Activated CD4-positive, alpha-beta T cell treated with anti-CD3 and anti-CD28 coated beads, Interleukin-2, amount 10 ng/mL, durations not matched to agents 7 days and 5 days (primary cell): ENCODE measurements at regions not wholly inside any gene's neighbourhood (a gene's known extent, or its start where the extent isn't known, plus 50 kb on each side); places are given as distances from the start of the nearest gene placed in this dataset.

Experiments used
- CTCF ChIA-PET: fragments of 350-600 bp; sonication (Branson Sonifier 250); formaldehyde crosslinking; loops from one replicate; lab custom pipeline; 2021; ENCODE audit warnings: antibody characterized with exemption; lab: Charles Lee
- POLR2A ChIA-PET: fragments of 350-600 bp; sonication (Branson Sonifier 250); formaldehyde crosslinking; loops from one replicate; lab custom pipeline; 2021; ENCODE audit warnings: antibody characterized with exemption; lab: Charles Lee
- DNase-seq: peaks from one replicate; pipeline ENCODE4 v3.0.0-alpha.2; 2020
- H3K27ac Mint-ChIP-seq: one replicate; pipeline ENCODE4 v1.8.0; 2021; ENCODE audit warnings: mild to moderate bottlenecking, moderate library complexity, mixed read lengths
- H3K27me3 Mint-ChIP-seq: one replicate; pipeline ENCODE4 v1.8.0; 2021; ENCODE audit warnings: mixed read lengths
- H3K36me3 Mint-ChIP-seq: one replicate; pipeline ENCODE4 v1.8.0; 2021; ENCODE audit warnings: low read depth, mixed read lengths
- H3K4me1 Mint-ChIP-seq: one replicate; pipeline ENCODE4 v1.8.0; 2021; ENCODE audit warnings: mixed read lengths
- H3K4me3 Mint-ChIP-seq: one replicate; pipeline ENCODE4 v1.8.0; 2021; ENCODE audit warnings: mild to moderate bottlenecking, moderate library complexity, mixed read lengths
- H3K9me3 Mint-ChIP-seq: one replicate; pipeline ENCODE4 v1.8.0; 2021; ENCODE audit warnings: mixed read lengths

DNA sequence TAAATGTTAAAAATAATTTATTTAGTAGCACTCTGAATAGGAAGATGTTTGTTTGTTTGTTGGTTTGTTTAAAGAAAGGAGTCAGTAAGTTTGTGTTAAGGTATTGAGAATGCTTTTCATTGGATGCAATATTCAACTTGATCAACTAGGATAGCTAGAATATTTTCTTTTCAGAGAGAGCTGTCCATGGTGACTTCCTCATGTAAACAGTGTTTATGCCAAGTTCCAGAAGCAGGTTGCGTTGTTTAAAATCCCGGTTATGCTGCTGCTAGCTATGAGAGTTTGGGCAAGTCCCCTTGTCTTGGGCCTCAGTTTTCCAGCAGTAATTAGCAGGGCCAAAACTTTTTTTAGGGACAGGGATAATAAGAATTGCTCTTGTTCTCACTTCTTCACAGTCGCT lies 876.2 kb upstream of the HS3ST1 start:
- ChIA-PET POLR2A (no interaction called here), CTCF (no interaction called here)
- no peaks in the 10 kb centered on the region for H3K36me3 Mint-ChIP-seq
- peaks cover 4% of the 10 kb centered on the region for H3K9me3 Mint-ChIP-seq
- DNase-seq = no peak
- no peaks in the 10 kb centered on the region for H3K4me1 Mint-ChIP-seq
- H3K4me3 Mint-ChIP-seq = no peak overlapping the region
- no peaks in the 10 kb centered on the region for H3K27me3 Mint-ChIP-seq
- H3K27ac Mint-ChIP-seq = no peak overlapping the region

DNA sequence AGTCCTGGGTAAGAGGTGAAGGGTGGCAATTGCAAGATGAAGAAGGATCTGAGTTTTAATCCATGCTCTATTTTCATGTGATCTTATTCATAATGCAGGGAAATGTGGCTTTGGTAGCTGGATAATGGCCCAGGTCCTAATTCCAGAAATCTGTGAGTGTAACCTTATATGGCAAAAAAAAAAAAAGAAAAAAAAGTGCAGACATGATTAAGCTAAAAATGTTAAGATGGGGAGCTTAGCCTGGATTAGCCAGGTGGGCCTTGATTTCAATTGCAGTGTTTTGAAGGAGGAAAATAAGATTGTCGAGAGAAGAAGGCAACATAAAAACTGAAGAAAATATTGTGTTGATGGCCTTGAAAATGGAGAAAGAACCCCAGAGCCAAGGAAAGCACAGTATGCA lies 867.7 kb upstream of the HS3ST1 start:
- ChIA-PET POLR2A (no interaction called here), CTCF (no interaction called here)
- Mint-ChIP-seq H3K27ac (no peak overlapping the region), H3K4me3 (no peak overlapping the region), H3K27me3 (no peaks in the 10 kb centered on the region), H3K9me3 (peaks cover 4% of the 10 kb centered on the region), H3K4me1 (no peaks in the 10 kb centered on the region), H3K36me3 (no peaks in the 10 kb centered on the region)
- no peak for DNase-seq

DNA sequence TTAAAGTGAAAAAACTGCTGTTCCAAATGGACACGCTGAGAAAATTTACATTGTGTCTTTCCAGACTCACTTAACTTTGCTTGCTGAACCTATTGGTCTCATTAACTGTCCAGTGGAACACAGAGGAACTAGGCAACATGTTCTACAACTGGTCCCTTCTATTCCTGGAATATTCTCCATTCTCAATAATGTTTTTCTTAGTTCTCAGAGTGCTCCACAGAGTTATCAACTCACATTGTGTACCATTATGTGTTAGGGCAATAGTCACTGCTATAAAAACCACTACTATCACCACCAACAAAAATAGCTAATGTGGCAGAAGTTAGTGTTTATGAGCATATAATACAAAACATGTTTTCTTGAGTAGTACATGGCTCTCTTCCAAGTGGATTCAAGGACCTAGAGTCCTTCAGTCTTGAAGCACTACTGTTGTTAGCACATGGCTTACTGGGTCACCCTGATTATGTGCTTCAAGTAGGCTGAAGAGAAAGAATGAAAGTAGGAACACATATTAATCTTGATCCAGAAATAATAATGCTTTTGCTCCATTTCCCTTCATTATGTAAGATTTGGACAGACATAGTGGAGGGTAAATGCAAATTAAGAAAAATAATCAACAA lies 865.3 kb upstream of the HS3ST1 start:
- Mint-ChIP-seq H3K4me3 (no peak overlapping the region), H3K27me3 (no peaks in the 10 kb centered on the region), H3K27ac (no peak overlapping the region), H3K36me3 (no peaks in the 10 kb centered on the region), H3K4me1 (no peaks in the 10 kb centered on the region), H3K9me3 (peaks cover 2% of the 10 kb centered on the region)
- ChIA-PET CTCF (no interaction called here), POLR2A (no interaction called here)
- no peak for DNase-seq

DNA sequence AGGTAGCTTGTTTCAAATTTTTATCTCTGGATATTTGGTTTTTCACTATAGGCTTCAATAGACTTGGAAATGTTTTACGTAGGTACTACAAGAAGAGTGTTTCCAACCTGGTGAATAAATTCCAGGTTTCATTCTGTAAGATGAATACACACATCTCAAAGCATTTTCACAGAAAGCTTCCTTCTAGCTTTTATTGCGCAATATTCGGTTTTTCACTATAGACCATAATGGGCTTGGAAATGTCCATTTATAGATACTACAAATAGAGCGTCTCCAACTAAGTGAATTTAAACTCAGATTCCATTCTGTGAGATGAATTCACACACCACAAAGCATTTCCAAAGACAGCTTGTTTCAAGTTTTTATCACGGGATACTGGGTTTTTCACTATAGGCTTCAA lies 857.7 kb upstream of the HS3ST1 start:
- no peak overlapping the region for H3K4me3 Mint-ChIP-seq
- H3K4me1 Mint-ChIP-seq = no peaks in the 10 kb centered on the region
- no peak for DNase-seq
- H3K9me3 Mint-ChIP-seq = peaks cover 12% of the 10 kb centered on the region
- H3K27ac Mint-ChIP-seq = no peak overlapping the region
- ChIA-PET POLR2A (no interaction called here), CTCF (no interaction called here)
- H3K27me3 Mint-ChIP-seq = no peaks in the 10 kb centered on the region
- no peaks in the 10 kb centered on the region for H3K36me3 Mint-ChIP-seq

DNA sequence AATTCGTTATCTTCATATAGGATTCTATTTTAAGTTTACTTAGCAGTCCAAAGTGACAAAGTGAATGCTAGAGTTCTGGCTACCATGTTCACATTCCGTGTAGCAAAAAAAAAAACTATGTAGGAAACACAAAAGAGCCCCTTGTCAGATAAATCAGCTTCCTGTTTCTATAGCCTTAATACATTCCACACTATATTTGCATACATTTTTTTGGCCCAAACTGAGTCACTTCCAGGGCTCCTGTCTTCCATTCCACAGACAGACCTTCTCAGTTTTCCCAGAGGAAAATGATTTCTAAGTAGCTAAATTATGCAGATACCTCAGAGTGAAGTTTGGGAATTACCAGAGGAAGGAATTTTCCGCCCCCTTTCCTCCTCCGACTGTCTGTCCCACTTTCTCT lies 841.9 kb upstream of the HS3ST1 start:
- Mint-ChIP-seq H3K27ac (no peak overlapping the region), H3K27me3 (no peaks in the 10 kb centered on the region), H3K9me3 (no peaks in the 10 kb centered on the region), H3K36me3 (no peaks in the 10 kb centered on the region), H3K4me1 (no peaks in the 10 kb centered on the region), H3K4me3 (no peak overlapping the region)
- no peak for DNase-seq
- CTCF ChIA-PET = no interaction called here
- POLR2A ChIA-PET = no interaction called here

DNA sequence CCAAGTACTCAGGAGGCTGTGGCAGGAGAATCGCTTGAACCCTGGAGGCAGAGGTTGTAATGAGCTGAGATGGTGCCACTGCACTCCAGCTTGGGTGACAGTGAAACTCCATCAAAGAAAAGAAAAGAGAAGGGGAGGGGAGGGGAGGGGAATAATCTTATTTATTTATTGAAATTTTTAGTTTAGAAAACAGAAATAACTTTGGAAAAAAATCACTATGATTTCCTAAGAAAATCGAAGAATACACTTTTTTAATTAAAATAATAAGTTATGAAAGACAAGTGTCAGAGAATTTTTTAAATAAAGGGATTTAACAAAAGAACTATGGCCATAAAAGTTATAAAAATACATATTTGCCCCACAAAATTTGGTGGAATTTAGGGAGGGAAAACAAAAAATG lies 836.9 kb upstream of the HS3ST1 start:
- Mint-ChIP-seq H3K4me1 (no peaks in the 10 kb centered on the region), H3K9me3 (peaks cover 3% of the 10 kb centered on the region), H3K27me3 (no peaks in the 10 kb centered on the region), H3K36me3 (no peaks in the 10 kb centered on the region), H3K4me3 (no peak overlapping the region), H3K27ac (no peak overlapping the region)
- CTCF ChIA-PET = no interaction called here
- POLR2A ChIA-PET = no interaction called here
- no peak for DNase-seq

DNA sequence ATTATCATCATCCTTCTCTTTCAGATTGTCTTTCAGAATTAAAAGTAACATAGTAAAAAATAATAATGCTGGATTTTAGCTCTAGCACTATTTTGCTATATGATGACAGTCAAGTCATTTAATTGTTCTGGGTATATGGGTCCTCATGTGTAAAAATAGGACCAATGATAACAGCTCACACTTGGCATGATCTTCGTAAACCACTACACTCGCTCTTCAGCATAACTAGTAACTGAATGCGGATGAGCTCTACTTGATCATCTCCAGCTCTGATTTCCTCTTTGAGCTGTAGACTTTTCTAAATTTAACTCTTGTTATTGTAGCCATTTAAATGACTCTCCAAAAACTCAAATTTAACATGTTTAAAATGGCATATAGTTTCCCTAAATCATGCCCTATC lies 831.8 kb upstream of the HS3ST1 start:
- Mint-ChIP-seq H3K36me3 (no peaks in the 10 kb centered on the region), H3K4me1 (no peaks in the 10 kb centered on the region), H3K9me3 (peaks cover 7% of the 10 kb centered on the region), H3K27ac (no peak overlapping the region), H3K27me3 (no peaks in the 10 kb centered on the region), H3K4me3 (no peak overlapping the region)
- no peak for DNase-seq
- ChIA-PET POLR2A (no interaction called here), CTCF (no interaction called here)

DNA sequence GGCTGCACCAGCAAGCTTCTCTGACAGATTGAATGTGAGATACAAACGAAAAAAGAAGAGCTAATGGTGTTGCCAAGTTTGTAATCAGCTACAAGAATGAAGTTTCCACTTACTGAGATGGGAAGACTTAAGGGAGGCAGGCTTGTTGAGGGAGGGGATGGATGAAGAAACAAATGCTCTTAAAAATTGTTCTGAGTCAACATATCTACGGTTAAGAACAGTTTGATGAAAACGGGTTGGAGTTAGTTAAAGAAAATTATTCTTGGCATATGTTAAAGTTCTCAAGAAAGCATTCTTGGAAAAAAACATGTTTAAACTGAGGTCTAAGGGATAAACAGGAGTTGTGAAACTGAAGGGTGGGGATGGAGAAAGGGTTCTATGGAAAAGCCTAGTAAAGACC lies 816.3 kb upstream of the HS3ST1 start:
- CTCF ChIA-PET = interaction anchor here (0.6 to 1.0 kb wide), 2 partner anchors 10 to 157 kb away, joined by 3 to 4 read pairs; no protein-coding TSS in a partner anchor
- Mint-ChIP-seq H3K9me3 (peaks cover 14% of the 10 kb centered on the region), H3K36me3 (no peaks in the 10 kb centered on the region), H3K4me1 (no peaks in the 10 kb centered on the region), H3K4me3 (no peak overlapping the region), H3K27ac (no peak overlapping the region), H3K27me3 (no peaks in the 10 kb centered on the region)
- no peak for DNase-seq
- POLR2A ChIA-PET = no interaction called here

DNA sequence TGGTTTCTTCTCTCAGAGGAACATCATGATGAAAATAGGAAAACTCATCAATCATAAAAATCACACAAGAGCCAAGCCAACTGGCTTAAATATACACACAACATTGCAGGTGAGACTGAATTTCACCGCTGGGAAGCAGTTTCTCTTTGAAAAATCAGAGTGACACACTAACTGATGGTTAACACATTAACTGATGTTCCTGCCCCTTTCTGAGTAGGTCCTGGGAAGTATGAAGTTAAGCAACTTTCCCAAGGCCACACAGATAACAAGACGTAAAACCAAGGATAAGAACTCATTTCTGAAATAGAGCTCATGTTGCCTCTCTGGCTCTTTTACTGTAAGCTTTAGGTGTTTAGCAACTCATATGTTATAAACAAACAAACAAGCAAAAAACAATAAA lies 813.7 kb upstream of the HS3ST1 start:
- H3K36me3 Mint-ChIP-seq = no peaks in the 10 kb centered on the region
- H3K27me3 Mint-ChIP-seq = no peaks in the 10 kb centered on the region
- ChIA-PET CTCF (no interaction called here), POLR2A (no interaction called here)
- peaks cover 11% of the 10 kb centered on the region for H3K9me3 Mint-ChIP-seq
- no peaks in the 10 kb centered on the region for H3K4me1 Mint-ChIP-seq
- H3K4me3 Mint-ChIP-seq = no peak overlapping the region
- no peak overlapping the region for H3K27ac Mint-ChIP-seq
- no peak for DNase-seq

DNA sequence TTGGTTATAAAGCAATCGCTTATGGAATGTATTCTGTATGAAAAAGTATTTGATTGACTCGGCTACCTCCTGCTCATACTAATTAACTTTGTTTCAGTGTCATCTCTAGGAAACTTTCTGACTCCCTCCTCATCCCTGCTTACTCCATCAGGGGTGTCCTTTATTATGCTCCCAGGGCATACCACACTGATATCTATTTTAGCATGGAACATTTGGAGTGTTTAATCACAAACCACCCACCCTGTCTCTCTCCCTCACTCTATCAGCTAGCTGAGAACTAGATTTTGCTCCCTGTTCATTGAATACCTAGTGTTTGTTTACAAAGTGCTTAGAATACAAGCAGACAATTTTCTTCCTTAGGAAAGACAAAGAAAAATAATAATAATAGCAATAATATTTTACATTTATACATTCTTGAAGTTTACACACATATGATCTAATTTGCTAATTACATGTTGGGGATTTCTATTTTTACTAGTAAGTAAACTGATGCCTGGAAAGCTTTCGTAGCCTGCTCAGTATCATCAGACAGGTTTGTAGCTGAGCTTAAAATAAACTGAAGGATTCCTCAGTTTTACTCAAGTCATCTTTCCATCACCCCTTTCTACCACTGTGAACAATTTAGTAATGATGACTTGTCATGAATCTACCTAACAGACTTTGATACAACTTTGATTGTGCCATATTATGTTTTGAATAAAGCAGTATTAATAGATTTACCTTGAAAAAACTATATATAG lies 811.4 kb upstream of the HS3ST1 start:
- H3K4me1 Mint-ChIP-seq = no peaks in the 10 kb centered on the region
- no peak overlapping the region for H3K4me3 Mint-ChIP-seq
- POLR2A ChIA-PET = no interaction called here
- DNase-seq = no peak
- CTCF ChIA-PET = no interaction called here
- H3K9me3 Mint-ChIP-seq = peaks cover 9% of the 10 kb centered on the region
- no peaks in the 10 kb centered on the region for H3K36me3 Mint-ChIP-seq
- no peaks in the 10 kb centered on the region for H3K27me3 Mint-ChIP-seq
- H3K27ac Mint-ChIP-seq = no peak overlapping the region

DNA sequence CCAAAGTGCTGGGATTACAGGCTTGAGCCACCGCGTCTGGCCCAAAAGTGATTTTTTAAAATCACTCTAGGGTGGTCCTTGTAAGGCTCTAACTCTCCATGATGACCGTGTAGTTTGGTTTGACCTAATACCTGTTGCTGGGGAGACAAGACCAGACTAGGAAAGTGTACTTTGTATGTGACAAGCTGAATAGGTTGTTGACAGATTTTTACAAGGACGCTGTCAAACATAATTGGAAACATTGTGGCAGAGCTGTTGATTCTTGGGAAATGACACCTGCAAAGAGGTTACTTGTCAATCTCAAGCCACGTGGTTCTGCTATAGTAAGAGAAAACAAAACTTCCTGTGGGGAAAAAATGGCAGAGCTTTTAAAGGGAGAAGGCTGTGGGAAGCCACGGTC lies 802.4 kb upstream of the HS3ST1 start:
- Mint-ChIP-seq H3K4me1 (no peaks in the 10 kb centered on the region), H3K27ac (no peak overlapping the region), H3K4me3 (no peak overlapping the region), H3K9me3 (peaks cover 6% of the 10 kb centered on the region), H3K36me3 (no peaks in the 10 kb centered on the region), H3K27me3 (no peaks in the 10 kb centered on the region)
- CTCF ChIA-PET = no interaction called here
- no peak for DNase-seq
- POLR2A ChIA-PET = no interaction called here

DNA sequence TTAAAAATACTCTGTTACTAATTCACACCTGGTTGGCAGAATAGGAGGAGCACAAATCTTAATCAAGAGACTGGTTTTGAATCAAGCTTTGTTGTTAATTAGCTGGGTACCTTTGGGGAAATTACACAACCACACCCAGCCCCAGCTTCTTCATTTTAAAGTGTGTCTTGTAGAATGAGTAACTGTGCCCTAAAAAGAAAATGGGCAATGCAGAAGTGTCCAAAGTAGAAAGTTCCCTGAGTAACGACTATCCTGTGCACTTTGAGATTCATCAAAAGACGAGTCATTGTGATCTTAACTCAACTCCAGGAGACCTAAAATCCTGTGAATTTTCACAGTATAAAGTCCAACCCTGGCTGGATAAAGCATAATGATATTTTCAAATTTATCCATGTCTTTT lies 792.3 kb upstream of the HS3ST1 start:
- peaks cover 7% of the 10 kb centered on the region for H3K9me3 Mint-ChIP-seq
- H3K36me3 Mint-ChIP-seq = no peaks in the 10 kb centered on the region
- no peak overlapping the region for H3K4me3 Mint-ChIP-seq
- no peak overlapping the region for H3K27ac Mint-ChIP-seq
- H3K27me3 Mint-ChIP-seq = no peaks in the 10 kb centered on the region
- DNase-seq = no peak
- no peaks in the 10 kb centered on the region for H3K4me1 Mint-ChIP-seq
- ChIA-PET POLR2A (no interaction called here), CTCF (no interaction called here)

DNA sequence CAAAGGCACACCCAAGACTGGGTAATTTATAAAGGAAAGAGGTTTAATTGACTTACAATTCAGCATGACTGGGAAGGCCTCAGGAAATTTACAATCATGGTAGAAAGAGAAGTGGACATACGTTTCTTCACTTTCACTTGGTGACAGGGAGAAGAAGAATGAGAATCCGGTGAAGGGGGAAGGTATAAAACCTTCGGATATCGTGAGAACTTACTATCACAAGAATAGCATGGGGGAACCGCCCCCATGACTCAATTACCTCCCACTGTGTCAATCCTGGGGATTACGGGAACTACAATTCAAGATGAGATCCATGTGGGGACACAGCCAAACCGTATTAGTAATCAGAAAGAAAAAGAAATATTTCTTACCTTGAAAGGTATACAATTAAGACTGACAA lies 782.9 kb upstream of the HS3ST1 start:
- no peak for DNase-seq
- Mint-ChIP-seq H3K4me1 (no peaks in the 10 kb centered on the region), H3K36me3 (no peaks in the 10 kb centered on the region), H3K4me3 (no peak overlapping the region), H3K9me3 (no peaks in the 10 kb centered on the region), H3K27ac (no peak overlapping the region), H3K27me3 (no peaks in the 10 kb centered on the region)
- ChIA-PET CTCF (no interaction called here), POLR2A (no interaction called here)

DNA sequence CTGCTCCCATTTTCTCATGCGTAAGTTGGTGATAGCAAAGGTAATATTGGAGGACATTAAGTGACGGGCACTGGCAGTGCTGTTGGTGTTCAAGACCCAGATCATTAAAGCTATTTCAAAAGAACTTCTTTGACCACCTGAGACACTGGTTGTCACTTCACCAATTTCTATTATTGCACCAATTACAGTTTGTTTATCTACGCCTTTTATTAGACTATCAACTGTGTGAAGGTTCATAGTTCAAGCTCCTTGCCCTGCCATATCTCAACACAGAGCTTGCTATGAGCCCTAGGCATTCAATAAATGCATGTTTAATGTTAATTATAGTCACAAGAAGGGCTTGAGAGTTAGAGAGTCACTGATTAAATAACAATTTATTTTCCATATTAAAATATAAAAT lies 778.7 kb upstream of the HS3ST1 start:
- H3K36me3 Mint-ChIP-seq = no peaks in the 10 kb centered on the region
- DNase-seq = no peak
- H3K27me3 Mint-ChIP-seq = no peaks in the 10 kb centered on the region
- CTCF ChIA-PET = no interaction called here
- POLR2A ChIA-PET = no interaction called here
- no peaks in the 10 kb centered on the region for H3K9me3 Mint-ChIP-seq
- H3K27ac Mint-ChIP-seq = no peak overlapping the region
- no peak overlapping the region for H3K4me3 Mint-ChIP-seq
- H3K4me1 Mint-ChIP-seq = no peaks in the 10 kb centered on the region
